Activated B cell treated with CpG ODN at 0.5 μM for 24 hours (primary cell): ENCODE measurements at regions not wholly inside any gene's neighbourhood (a gene's known extent, or its start where the extent isn't known, plus 50 kb on each side); places are given as distances from the start of the nearest gene placed in this dataset.

Experiments
- ATAC-seq: fragments of 200-7000 bp; cut with Tn5 transposase; one replicate; pipeline ENCODE4 v1.10.0; 2021; ENCODE audit warnings: low read depth, mild to moderate bottlenecking, moderate library complexity
- CTCF ChIA-PET: fragments of 350-600 bp; sonication (Branson Sonifier 250); formaldehyde crosslinking; loops from one replicate; lab custom pipeline; 2021; ENCODE audit warnings: antibody characterized with exemption; lab: Charles Lee
- POLR2A ChIA-PET: fragments of 350-600 bp; sonication (Branson Sonifier 250); formaldehyde crosslinking; loops from one replicate; lab custom pipeline; 2021; ENCODE audit warnings: antibody characterized with exemption; lab: Charles Lee
- DNase-seq: peaks from one replicate; pipeline ENCODE4 v3.0.0; 2022
- H3K27ac Mint-ChIP-seq: one replicate; pipeline ENCODE4 v1.8.0; 2020; ENCODE audit warnings: mixed read lengths
- H3K27me3 Mint-ChIP-seq: one replicate; pipeline ENCODE4 v1.8.0; 2021; ENCODE audit warnings: mixed read lengths
- H3K36me3 Mint-ChIP-seq: one replicate; pipeline ENCODE4 v1.8.0; 2021; ENCODE audit warnings: low read depth, mixed read lengths
- H3K4me1 Mint-ChIP-seq: one replicate; pipeline ENCODE4 v1.8.0; 2021; ENCODE audit warnings: mixed read lengths
- H3K4me3 Mint-ChIP-seq: one replicate; pipeline ENCODE4 v1.8.0; 2020; ENCODE audit warnings: mild to moderate bottlenecking, mixed read lengths
- H3K9me3 Mint-ChIP-seq: one replicate; pipeline ENCODE4 v1.8.0; 2020; ENCODE audit warnings: mixed read lengths
- CTCF ChIP-seq: fragments of 200-600 bp; IDR thresholded peaks from one replicate; pipeline ENCODE4 v1.8.0; 2022; ENCODE audit warnings: antibody characterized with exemption, mild to moderate bottlenecking
- intact Hi-C: fragments of 100-400 bp; cut with micrococcal nuclease; formaldehyde crosslinking; loops from one replicate; pipeline ENCODE4 v1.15.1; 2024

DNA sequence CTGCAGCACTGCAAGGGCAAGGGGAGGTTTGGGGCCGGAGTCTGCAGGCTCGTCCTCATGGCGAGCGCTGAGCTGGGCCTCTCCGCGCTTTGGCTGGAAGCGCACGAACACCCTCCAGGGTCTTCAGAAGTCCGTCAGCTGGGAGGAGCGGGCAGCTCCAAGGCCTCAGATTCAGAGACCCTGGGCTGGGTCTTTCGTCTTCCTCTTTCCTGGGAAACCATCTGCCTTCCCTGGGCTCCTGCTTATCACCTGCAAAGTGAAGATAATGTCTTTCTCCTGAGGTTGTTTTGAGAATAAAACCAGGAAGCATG is 525.6 kb downstream of the BRD1 start:
- no peak for TF ChIP-seq CTCF
- Mint-ChIP-seq H3K9me3 (no peaks in the 10 kb centered on the region), H3K27me3 (peaks cover 10% of the 10 kb centered on the region), H3K27ac (no peak overlapping the region), H3K4me3 (no peak overlapping the region), H3K36me3 (no peaks in the 10 kb centered on the region), H3K4me1 (no peaks in the 10 kb centered on the region)
- CTCF ChIA-PET = no interaction called here
- POLR2A ChIA-PET = no interaction called here
- intact Hi-C loops = loop anchor here (10.0 kb wide), 1 partner anchor 423 kb away; no protein-coding TSS in a partner anchor
- ATAC-seq (no peak), DNase-seq (no peak)

DNA sequence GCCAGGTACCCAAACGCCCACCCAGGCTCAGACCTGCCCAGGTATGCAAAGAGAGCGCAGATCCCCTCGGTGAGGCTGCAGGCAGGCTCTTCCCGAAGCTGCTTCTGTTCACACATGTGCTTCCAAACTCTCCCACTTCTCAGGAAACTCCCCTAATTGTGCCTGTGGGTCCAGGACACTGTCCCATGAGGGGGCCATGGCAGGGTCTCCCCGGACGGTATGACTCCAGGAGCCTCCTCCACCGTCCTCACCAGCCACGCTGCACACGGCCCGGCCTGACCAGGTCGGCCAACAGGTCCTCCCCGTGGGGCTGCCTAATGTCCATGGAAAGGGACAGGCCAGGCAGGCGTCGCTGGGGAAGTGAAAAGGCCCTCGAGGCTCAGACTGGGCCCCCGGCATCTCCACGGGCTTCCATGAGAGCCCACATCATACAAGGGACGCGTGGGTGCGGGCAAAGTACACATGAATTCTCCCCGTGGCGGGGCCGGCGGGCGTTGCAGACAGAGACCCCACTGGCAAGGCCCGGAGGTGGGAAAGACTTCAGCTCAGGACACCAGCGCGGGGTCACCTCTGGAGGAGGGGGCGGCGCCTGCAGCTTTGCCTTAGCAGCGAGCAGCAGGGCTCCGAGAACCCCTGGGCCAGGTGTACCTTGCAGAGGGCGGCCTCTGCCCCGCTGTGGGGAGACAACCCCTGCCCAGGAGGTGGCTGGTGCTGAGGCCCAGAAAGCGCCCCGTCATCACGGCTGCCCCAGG is 526.1 kb downstream of the BRD1 start:
- Mint-ChIP-seq H3K4me1 (no peaks in the 10 kb centered on the region), H3K27me3 (peaks cover 10% of the 10 kb centered on the region), H3K27ac (no peak overlapping the region), H3K4me3 (no peak overlapping the region), H3K36me3 (no peaks in the 10 kb centered on the region), H3K9me3 (no peaks in the 10 kb centered on the region)
- intact Hi-C loops = loop anchor here (10.0 kb wide), 1 partner anchor 423 kb away; no protein-coding TSS in a partner anchor
- CTCF ChIA-PET = no interaction called here
- no peak for TF ChIP-seq CTCF
- POLR2A ChIA-PET = no interaction called here
- no peak for DNase-seq
- ATAC-seq = no peak

- Mint-ChIP-seq H3K27me3 (peaks cover 10% of the 10 kb centered on the region), H3K4me1 (no peaks in the 10 kb centered on the region), H3K9me3 (no peaks in the 10 kb centered on the region), H3K4me3 (no peak overlapping the region), H3K27ac (no peak overlapping the region), H3K36me3 (no peaks in the 10 kb centered on the region)
- no peak for DNase-seq
- ChIA-PET CTCF (no interaction called here), POLR2A (no interaction called here)
- ATAC-seq = no peak
- intact Hi-C loops = loop anchor here (10.0 kb wide), 1 partner anchor 424 kb away; no protein-coding TSS in a partner anchor
- no peak for TF ChIP-seq CTCF
Measured at GRCh38 chr22:49300951-49301397, 526.7 kb downstream of the BRD1 start.

DNA sequence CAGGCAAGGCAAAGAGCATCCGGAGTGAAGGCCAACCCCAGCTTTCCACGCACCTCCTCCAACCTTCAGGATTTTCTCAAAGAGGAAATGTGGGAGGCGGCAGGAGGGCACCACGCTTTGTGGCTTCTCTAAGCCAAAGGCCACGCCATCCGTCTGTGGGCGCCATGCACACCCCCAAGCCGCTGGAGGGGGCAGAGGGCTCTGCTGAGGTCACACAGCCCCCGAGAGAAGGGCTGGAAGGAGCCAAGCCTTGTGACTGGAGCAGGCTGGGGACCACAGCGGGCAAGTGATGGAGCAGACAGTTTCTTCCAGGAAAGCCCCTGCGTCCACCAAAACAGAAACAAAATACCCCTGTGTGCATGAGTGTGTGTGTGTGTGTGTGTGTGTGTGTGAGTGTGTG is 527.4 kb downstream of the BRD1 start:
- ChIA-PET CTCF (no interaction called here), POLR2A (no interaction called here)
- DNase-seq = no peak
- peaks cover 7% of the 10 kb centered on the region for H3K27me3 Mint-ChIP-seq
- H3K36me3 Mint-ChIP-seq = no peaks in the 10 kb centered on the region
- H3K4me1 Mint-ChIP-seq = no peaks in the 10 kb centered on the region
- intact Hi-C loops = loop anchor here (10.0 kb wide), 1 partner anchor 425 kb away; no protein-coding TSS in a partner anchor
- ATAC-seq = no peak
- TF ChIP-seq CTCF = no peak
- no peak overlapping the region for H3K27ac Mint-ChIP-seq
- H3K9me3 Mint-ChIP-seq = no peaks in the 10 kb centered on the region
- no peak overlapping the region for H3K4me3 Mint-ChIP-seq

- no peaks in the 10 kb centered on the region for H3K4me1 Mint-ChIP-seq
- no peak for DNase-seq
- H3K4me3 Mint-ChIP-seq = no peak overlapping the region
- TF ChIP-seq CTCF = no peak
- no peak for ATAC-seq
- no peaks in the 10 kb centered on the region for H3K9me3 Mint-ChIP-seq
- H3K27me3 Mint-ChIP-seq = peaks cover 7% of the 10 kb centered on the region
- no peaks in the 10 kb centered on the region for H3K36me3 Mint-ChIP-seq
- CTCF ChIA-PET = no interaction called here
- intact Hi-C loops = loop anchor here (10.0 kb wide), 1 partner anchor 425 kb away; no protein-coding TSS in a partner anchor
- POLR2A ChIA-PET = no interaction called here
- no peak overlapping the region for H3K27ac Mint-ChIP-seq
Measured at GRCh38 chr22:49299821-49300231, 527.8 kb downstream of the BRD1 start.
